Heart left ventricle (tissue), 13 donors: ENCODE measurements at regions not wholly inside any gene's neighbourhood (a gene's known extent, or its start where the extent isn't known, plus 50 kb on each side); places are given as distances from the start of the nearest gene placed in this dataset.

ENCODE experiments used
- POLR2A ChIP-seq, 2 donors: fragments of 450-650 bp; IDR thresholded peaks; one replicate each; pipeline ENCODE4 v1.6.1; 2017; ENCODE audit warnings: antibody characterized with exemption in 2 of 2, mild to moderate bottlenecking in 2 of 2, moderate library complexity in 2 of 2
- TF ChIP-seq, protein P1 (sequence below), 12 donors: fragments of 200-600 bp; sonication (generic) in 4 of 12; IDR thresholded peaks; one replicate each; pipeline versions ENCODE4 v1.5.0 to v1.8.0; 2018 to 2022; ENCODE audit warnings: antibody characterized with exemption in 12 of 12, mild to moderate bottlenecking in 5 of 12
- donor health status: ischemic (EF 13 %, LVEDD 7.1; RV severe dilation, severe dysfunction).
- donor health status: DM: no; HTN: yes; CAD: no.
- donor health status: DM: no; HTN: no; CAD: no.
- donor health status: ischemic (EF 25% LVEDD 6.9; RV normal size, moderate dysfunction).
- donor health status: ischemic (EF 25% LVEDD 5.7; RV mildly dilated, moderate dysfunction).
- donor health status: ischemic (EF 35%, LVEDD 5.7; RV mildly dilated, moderate dysfunction).
- donor health status: nonischemic (EF 11% LVEDD 7.7; RV severe dilation, severe dysfunction).
- donor health status: DM: yes; HTN: yes; CAD: no.
- donor health status: PGD.
- donor health status: ischemic (EF 29% LVEDD 5.4; RV normal size, mild dysfunction).
- donor health status: nonischemic (EF 23%, LVEDD 6.1; RV moderate dilation, normal function).

DNA sequence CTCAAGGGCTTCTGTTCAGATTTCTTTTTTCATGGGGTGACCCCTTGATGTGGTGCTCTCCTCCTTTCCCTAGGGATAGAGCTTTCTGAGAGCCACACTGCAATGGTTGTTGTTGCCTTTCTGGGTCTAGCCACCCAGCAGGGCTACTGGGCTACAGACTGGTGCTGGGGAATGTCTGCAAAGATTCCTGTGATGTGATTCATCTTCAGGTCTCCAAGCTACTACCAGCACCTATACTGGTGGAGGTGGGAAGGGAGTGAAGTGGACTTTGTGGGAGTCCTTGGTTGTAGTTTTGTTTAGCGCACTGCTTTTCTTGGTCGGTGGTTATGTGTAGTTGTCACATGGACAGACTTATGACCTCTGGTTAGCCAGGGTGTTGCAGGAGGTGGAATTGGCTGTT, 392.3 kb upstream of the CNTN6 start:
- TF ChIP-seq POLR2A (IDR thresholded peaks at IDR 0.05): no peak
- TF ChIP-seq, protein P1, sequence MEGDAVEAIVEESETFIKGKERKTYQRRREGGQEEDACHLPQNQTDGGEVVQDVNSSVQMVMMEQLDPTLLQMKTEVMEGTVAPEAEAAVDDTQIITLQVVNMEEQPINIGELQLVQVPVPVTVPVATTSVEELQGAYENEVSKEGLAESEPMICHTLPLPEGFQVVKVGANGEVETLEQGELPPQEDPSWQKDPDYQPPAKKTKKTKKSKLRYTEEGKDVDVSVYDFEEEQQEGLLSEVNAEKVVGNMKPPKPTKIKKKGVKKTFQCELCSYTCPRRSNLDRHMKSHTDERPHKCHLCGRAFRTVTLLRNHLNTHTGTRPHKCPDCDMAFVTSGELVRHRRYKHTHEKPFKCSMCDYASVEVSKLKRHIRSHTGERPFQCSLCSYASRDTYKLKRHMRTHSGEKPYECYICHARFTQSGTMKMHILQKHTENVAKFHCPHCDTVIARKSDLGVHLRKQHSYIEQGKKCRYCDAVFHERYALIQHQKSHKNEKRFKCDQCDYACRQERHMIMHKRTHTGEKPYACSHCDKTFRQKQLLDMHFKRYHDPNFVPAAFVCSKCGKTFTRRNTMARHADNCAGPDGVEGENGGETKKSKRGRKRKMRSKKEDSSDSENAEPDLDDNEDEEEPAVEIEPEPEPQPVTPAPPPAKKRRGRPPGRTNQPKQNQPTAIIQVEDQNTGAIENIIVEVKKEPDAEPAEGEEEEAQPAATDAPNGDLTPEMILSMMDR (IDR thresholded peaks at IDR 0.05): no peak
